K562 (cell line): ENCODE measurements at regions not wholly inside any gene's neighbourhood (a gene's known extent, or its start where the extent isn't known, plus 50 kb on each side); places are given as distances from the start of the nearest gene placed in this dataset.

Source experiments
- ATAC-seq: fragments of 200-7000 bp; cut with Tn5 transposase; 3 replicates; pipeline ENCODE4 v1.9.1; 2020; ENCODE audit warnings: moderate library complexity
- BruUV-seq: library from RNA; stranded (reverse); fragments of 400-500 nt; replicated peaks from 2 replicates; lab custom pipeline; 2021; lab: Mats Ljungman, UMichigan
- CTCF ChIA-PET: fragments of 300-600 bp; formaldehyde crosslinking; extraction: SDS; loops from one replicate; lab custom pipeline; 2021; ENCODE audit warnings: low intra/inter-chr PET ratio; lab: Yijun Ruan, JAX
- POLR2A ChIA-PET: fragments of 300-600, 350-650 bp; sonication (Branson Sonifier 250); formaldehyde crosslinking; extraction: SDS; loops from one replicate; lab custom pipeline; 2021; ENCODE audit warnings: antibody characterized with exemption, inconsistent platforms; lab: Yijun Ruan, JAX
- DNase-seq, 4 experiments: peaks; one replicate each; pipeline versions ENCODE4 v3.0.0 to v3.0.0-alpha.2; 2011 to 2018; ENCODE audit warnings: low spot score in 3 of 4, mixed read lengths in 3 of 4; ENCODE audit errors: extremely low read depth in 1 of 4
- FAIRE-seq: peaks from 2 replicates; lab custom pipeline; 2011; peaks lifted over from hg19 to GRCh38; lab: Jason Lieb, UNC
- H2AFZ ChIP-seq: 2 replicates; pipeline ENCODE4 v1.6.0; 2011; ENCODE audit warnings: low read depth, low read length, control low read depth, inconsistent platforms
- H3K27ac ChIP-seq: fragments of 200-600 bp; 3 replicates; pipeline ENCODE4 v1.8.0; 2011; ENCODE audit warnings: low read depth, mild to moderate bottlenecking, control low read depth, inconsistent platforms, low read length, moderate library complexity, mixed read lengths; ENCODE audit errors: extremely low read depth
- H3K27me3 ChIP-seq, 2 experiments: fragments of 300-600 bp in 1 of 2; 2 replicates in 1 of 2; 3 replicates in 1 of 2; pipeline versions ENCODE4 v1.6.0 to v1.8.0; 2011; ENCODE audit warnings: inconsistent platforms in 2 of 2, low read length in 2 of 2, mild to moderate bottlenecking in 1 of 2, mixed read lengths in 1 of 2, moderate library complexity in 1 of 2; ENCODE audit not compliant: control insufficient read depth in 2 of 2, insufficient read depth in 2 of 2
- H3K36me3 ChIP-seq: fragments of 300-600 bp; 3 replicates; pipeline ENCODE4 v1.8.0; 2011; ENCODE audit warnings: mild to moderate bottlenecking, low read length, inconsistent platforms; ENCODE audit not compliant: control insufficient read depth, insufficient read depth
- H3K4me1 ChIP-seq, 2 experiments: fragments of 200-600 bp in 1 of 2; replicated peaks in 1 of 2; 2 replicates in 1 of 2; 3 replicates in 1 of 2; pipeline versions ENCODE4 v1.5.1 to v1.8.0; 2011; ENCODE audit warnings: inconsistent platforms in 2 of 2, low read length in 2 of 2, mild to moderate bottlenecking in 1 of 2, mixed read lengths in 1 of 2, moderate library complexity in 1 of 2; ENCODE audit not compliant: control insufficient read depth in 2 of 2, insufficient read depth in 2 of 2
- H3K4me2 ChIP-seq: 2 replicates; pipeline ENCODE4 v1.6.1; 2011; ENCODE audit warnings: low read length, control low read depth, inconsistent platforms, mixed read lengths; ENCODE audit not compliant: insufficient read depth
- H3K4me3 ChIP-seq: fragments of 200-600 bp; sonication (generic), shearing (Covaris generic); 2 replicates; pipeline ENCODE4 v1.5.1; 2016; ENCODE audit warnings: control low read depth, inconsistent platforms
- H3K79me2 ChIP-seq: fragments of 200-600 bp; 3 replicates; pipeline ENCODE4 v1.8.0; 2011; ENCODE audit warnings: low read length, inconsistent platforms; ENCODE audit not compliant: control insufficient read depth, insufficient read depth
- H3K9ac ChIP-seq, 2 experiments: 2 replicates each; pipeline versions ENCODE4 v1.6.0 to v1.6.1; 2011; ENCODE audit warnings: low read depth in 2 of 2, low read length in 2 of 2, control low read depth in 1 of 2, inconsistent platforms in 1 of 2, mild to moderate bottlenecking in 1 of 2, mixed read lengths in 1 of 2; ENCODE audit not compliant: insufficient read depth in 1 of 2
- H3K9me1 ChIP-seq: one replicate; pipeline ENCODE4 v1.6.0; 2011; ENCODE audit warnings: inconsistent platforms, mild to moderate bottlenecking, low read length, moderate library complexity; ENCODE audit not compliant: control insufficient read depth, insufficient read depth
- H3K9me3 ChIP-seq: replicated peaks from 2 replicates; pipeline ENCODE4 v1.5.1; 2011; ENCODE audit warnings: low read depth, low read length, inconsistent platforms; ENCODE audit not compliant: control insufficient read depth, insufficient read depth
- H4K20me1 ChIP-seq: replicated peaks from 2 replicates; pipeline ENCODE4 v1.6.1; 2011; ENCODE audit warnings: low read length, inconsistent platforms, mixed read lengths; ENCODE audit not compliant: control insufficient read depth, insufficient read depth
- MECOM ChIP-seq: fragments of 250-450 bp; sonication (Bioruptor Pico); IDR thresholded peaks from 2 replicates; pipeline ENCODE4 v1.8.0; 2022; ENCODE audit warnings: inconsistent platforms
- POLR3G ChIP-seq: IDR thresholded peaks from 2 replicates; pipeline ENCODE4 v1.6.1; 2011; ENCODE audit not compliant: insufficient read length, insufficient replicate concordance; ENCODE audit errors: extremely low read depth
- SRF ChIP-seq, 2 experiments: fragments of 250-450, 450-650 bp in 1 of 2; sonication (Bioruptor Pico) in 1 of 2; sonication (generic) in 1 of 2; formaldehyde crosslinking; IDR thresholded peaks; 2 replicates each; pipeline versions ENCODE4 v1.5.0 to v1.5.1; 2020 to 2022; ENCODE audit warnings: mild to moderate bottlenecking in 1 of 2, missing genetic modification reagents in 1 of 2
- ZC3H11A ChIP-seq: IDR thresholded peaks from 2 replicates; pipeline ENCODE4 v1.6.1; 2012; ENCODE audit warnings: low read depth, low read length, improper control_type of control experiment
- ZNF324 ChIP-seq: fragments of 250-450 bp; sonication (Bioruptor Pico); IDR thresholded peaks from 2 replicates; pipeline ENCODE4 v1.4.0; 2020; ENCODE audit warnings: mild to moderate bottlenecking
- WGBS: fragments of 100-300 bp; shearing (Covaris generic); methylation state at CpG from one replicate; pipeline ENCODE4 v1.1.6; 2016; ENCODE audit warnings: low coverage, mixed read lengths; ENCODE audit not compliant: insufficient coverage; ENCODE audit errors: missing lambda C conversion rate; 5-methylcytosine and 5-hydroxymethylcytosine counted together
- in situ Hi-C: fragments of 300-500 bp; cut with MboI; formaldehyde crosslinking; loops from 4 replicates; pipeline ENCODE4 v1.15.0; 2018; ENCODE audit warnings: inconsistent platforms, mixed read lengths
- intact Hi-C: fragments of 100-400 bp; cut with micrococcal nuclease; formaldehyde crosslinking; loops from 2 replicates; pipeline ENCODE4 v1.14.2; 2022
- TF ChIP-seq, protein P1 (sequence below): fragments of 450-650 bp; formaldehyde crosslinking; IDR thresholded peaks from 2 replicates; pipeline ENCODE4 v1.4.0; 2020; ENCODE audit warnings: mild to moderate bottlenecking, moderate library complexity

DNA sequence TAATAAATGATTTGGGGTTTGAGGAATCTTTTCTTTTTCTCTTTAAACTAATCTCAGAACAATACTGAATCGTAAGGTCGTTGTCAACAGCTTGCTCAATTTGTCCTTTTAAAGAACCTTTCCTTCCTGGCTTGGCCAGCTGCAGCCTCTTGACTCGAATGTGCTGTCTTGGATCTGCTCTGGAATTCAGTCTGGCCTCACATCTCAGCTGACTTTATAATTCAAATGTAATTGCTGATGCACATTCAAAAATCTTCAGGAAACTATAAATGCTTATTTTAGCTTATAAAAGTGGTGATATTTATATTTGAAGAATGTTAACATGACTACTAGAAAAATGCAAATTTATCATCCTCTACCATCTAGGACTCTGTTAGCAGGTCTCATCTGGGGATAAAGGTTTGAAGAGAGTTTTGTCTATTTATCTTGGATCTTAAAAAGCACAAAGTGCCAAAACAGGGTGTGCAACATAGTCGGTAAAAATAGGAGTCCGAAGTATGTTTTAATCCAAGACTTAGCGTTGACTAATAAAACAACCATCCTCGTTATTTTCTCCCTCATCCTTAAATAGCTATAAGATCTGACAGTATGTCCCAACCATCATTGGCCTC lies 1035.2 kb downstream of the MCTP2 start:
- 0% methylated on average over 7 of the region's 7 CpGs for WGBS
- H3K4me2 ChIP-seq, result no peak overlapping the region
- FAIRE-seq, result no peak
- no peak for DNase-seq
- no peaks in the 10 kb centered on the region for H3K36me3 ChIP-seq
- peaks cover 2 to 9% of the 10 kb centered on the region in 2 experiments; a peak in 2 of 5 replicates for H3K27me3 ChIP-seq
- TF ChIP-seq ZNF324 (CRISPR knock-in tag) (no peak), ZC3H11A (no peak), MECOM (CRISPR knock-in tag) (no peak), POLR3G (no peak), SRF (CRISPR knock-in tag; IDR thresholded peaks at IDR 0.05) (no peak)
- TF ChIP-seq, protein P1, sequence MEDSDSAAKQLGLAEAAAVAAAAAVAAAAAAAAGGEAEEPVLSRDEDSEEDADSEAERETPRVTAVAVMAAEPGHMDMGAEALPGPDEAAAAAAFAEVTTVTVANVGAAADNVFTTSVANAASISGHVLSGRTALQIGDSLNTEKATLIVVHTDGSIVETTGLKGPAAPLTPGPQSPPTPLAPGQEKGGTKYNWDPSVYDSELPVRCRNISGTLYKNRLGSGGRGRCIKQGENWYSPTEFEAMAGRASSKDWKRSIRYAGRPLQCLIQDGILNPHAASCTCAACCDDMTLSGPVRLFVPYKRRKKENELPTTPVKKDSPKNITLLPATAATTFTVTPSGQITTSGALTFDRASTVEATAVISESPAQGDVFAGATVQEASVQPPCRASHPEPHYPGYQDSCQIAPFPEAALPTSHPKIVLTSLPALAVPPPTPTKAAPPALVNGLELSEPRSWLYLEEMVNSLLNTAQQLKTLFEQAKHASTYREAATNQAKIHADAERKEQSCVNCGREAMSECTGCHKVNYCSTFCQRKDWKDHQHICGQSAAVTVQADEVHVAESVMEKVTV (CRISPR knock-in tag), result no peak
- TF ChIP-seq, all 486 proteins: peak for 0
- BruUV-seq, result no TSS peak
- ChIA-PET CTCF (no interaction called here), POLR2A (interaction anchor here (1.1 kb wide), 1 partner anchor 9 kb away, joined by 3 read pairs; no protein-coding TSS in a partner anchor)
- H2AFZ ChIP-seq, result no peak overlapping the region
- ATAC-seq, result no peak
- H3K9me1 ChIP-seq, result no peaks in the 10 kb centered on the region
- no peak overlapping the region for H3K4me3 ChIP-seq
- no peaks in the 10 kb centered on the region for H3K4me1 ChIP-seq
- H4K20me1 ChIP-seq, result no peaks in the 10 kb centered on the region
- H3K9me3 ChIP-seq, result no peaks in the 10 kb centered on the region
- in situ Hi-C loops, result loop anchor here (10.0 kb wide), 1 partner anchor 1968 kb away; no protein-coding TSS in a partner anchor
- intact Hi-C loops, result no loop called here
- H3K79me2 ChIP-seq, result no peaks in the 10 kb centered on the region
- H3K9ac ChIP-seq, result no peak overlapping the region
- no peak overlapping the region for H3K27ac ChIP-seq
